ENCODE measurements at regions not wholly inside any gene's neighbourhood (a gene's known extent, or its start where the extent isn't known, plus 50 kb on each side); places are given as distances from the start of the nearest gene placed in this dataset.

DNA sequence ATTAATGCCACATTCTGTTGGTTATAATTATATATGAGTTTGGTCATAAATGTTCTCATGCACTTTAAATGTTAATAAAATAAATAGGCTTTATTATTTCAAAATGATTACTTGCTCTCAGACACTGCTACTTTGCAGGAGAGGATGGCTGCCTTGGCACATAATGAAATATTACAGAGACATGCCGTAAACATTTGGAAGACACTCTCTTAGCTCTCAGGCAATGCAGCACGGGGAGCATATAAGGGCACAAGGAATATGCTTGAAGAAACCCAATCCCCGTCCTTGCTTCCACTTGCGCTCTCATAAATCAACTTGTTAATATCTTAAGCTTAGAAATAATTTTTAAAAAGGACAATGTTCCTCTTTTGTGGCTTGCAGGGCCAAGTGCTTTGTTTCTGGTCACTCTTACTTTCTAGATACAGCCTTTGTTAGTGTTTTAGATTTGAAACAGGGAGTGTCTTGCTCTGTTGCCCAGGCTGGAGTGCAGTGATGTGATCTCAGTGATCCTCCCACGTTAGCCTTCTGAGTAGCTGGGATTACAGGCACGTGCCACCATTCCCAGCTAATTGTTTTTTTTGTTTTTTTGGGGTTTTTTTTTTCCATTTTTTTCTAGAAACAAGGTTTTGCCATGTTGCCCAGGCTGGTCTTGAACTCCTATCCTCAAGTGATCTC, 445.0 kb downstream of the SPRY1 start:
- no peaks in the 10 kb centered on the region for H3K4me1 Mint-ChIP-seq
- peaks cover 0 to 14% (median 3%) of the 10 kb centered on the region in 5 donors for H3K27me3 Mint-ChIP-seq
- no peaks in the 10 kb centered on the region for H3K9me3 ChIP-seq (ENCODE audit: control insufficient read depth in 2 of 3, low read length in 3 of 3)
- H3K4me3 ChIP-seq (ENCODE audit: low read length) = no peak overlapping the region
- H3K9me3 Mint-ChIP-seq = peaks cover 0 to 11% (median 0%) of the 10 kb centered on the region in 11 donors
- H3K36me3 ChIP-seq (ENCODE audit: control insufficient read depth in 2 of 3, insufficient read depth in 3 of 3, low read length in 3 of 3) = no peaks in the 10 kb centered on the region
- CTCF ChIA-PET = no interaction called here
- no peaks in the 10 kb centered on the region for H3K36me3 Mint-ChIP-seq
- ATAC-seq (no peak), DNase-seq (no peak)
- no peaks in the 10 kb centered on the region for H3K4me1 ChIP-seq (ENCODE audit: control insufficient read depth in 2 of 2, insufficient read depth in 2 of 2, low read length in 2 of 2)
- no peaks in the 10 kb centered on the region for H3K27me3 ChIP-seq (ENCODE audit: control insufficient read depth in 2 of 2, insufficient read depth in 2 of 2, low read length in 2 of 2)
- H3K4me3 Mint-ChIP-seq = no peak overlapping the region
- intact Hi-C loops (cut with micrococcal nuclease) = no loop called here
- POLR2A ChIA-PET = no interaction called here
- H3K27ac ChIP-seq (ENCODE audit: low read depth, low read length) = no peak overlapping the region
- no peak overlapping the region for H3K27ac Mint-ChIP-seq

DNA sequence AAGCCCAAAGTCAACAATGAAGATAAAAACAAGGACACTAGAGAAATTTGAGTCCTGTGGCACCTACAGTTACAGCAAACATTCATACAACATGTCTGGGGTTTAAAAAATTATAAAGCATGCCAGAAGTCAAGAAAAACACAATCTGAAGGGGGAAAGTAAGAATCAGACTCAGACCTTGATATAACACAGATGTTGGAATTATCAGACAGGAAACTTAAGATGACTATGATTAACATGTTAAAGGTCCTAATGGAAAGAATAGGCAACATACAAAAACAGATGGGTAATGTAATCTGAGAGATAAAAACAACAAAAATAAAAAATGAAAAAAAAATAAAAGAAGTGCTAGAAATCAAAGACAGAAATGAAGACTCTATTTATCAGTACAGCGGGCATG, 446.5 kb downstream of the SPRY1 start:
- CTCF ChIA-PET = no interaction called here
- POLR2A ChIA-PET = no interaction called here
- no peak for ATAC-seq
- no peak overlapping the region for H3K4me3 Mint-ChIP-seq
- intact Hi-C loops (cut with micrococcal nuclease) = no loop called here
- no peaks in the 10 kb centered on the region for H3K36me3 Mint-ChIP-seq
- H3K27ac Mint-ChIP-seq = no peak overlapping the region
- no peaks in the 10 kb centered on the region for H3K4me1 ChIP-seq (ENCODE audit: control insufficient read depth in 2 of 2, insufficient read depth in 2 of 2, low read length in 2 of 2)
- no peak overlapping the region for H3K27ac ChIP-seq (ENCODE audit: low read depth, low read length)
- no peak for DNase-seq
- no peaks in the 10 kb centered on the region for H3K36me3 ChIP-seq (ENCODE audit: control insufficient read depth in 2 of 3, insufficient read depth in 3 of 3, low read length in 3 of 3)
- peaks cover 0 to 11% (median 0%) of the 10 kb centered on the region in 11 donors for H3K9me3 Mint-ChIP-seq
- no peaks in the 10 kb centered on the region for H3K27me3 ChIP-seq (ENCODE audit: control insufficient read depth in 2 of 2, insufficient read depth in 2 of 2, low read length in 2 of 2)
- H3K4me3 ChIP-seq (ENCODE audit: low read length) = no peak overlapping the region
- no peaks in the 10 kb centered on the region for H3K4me1 Mint-ChIP-seq
- H3K27me3 Mint-ChIP-seq = peaks cover 0 to 14% (median 2%) of the 10 kb centered on the region in 5 donors
- no peaks in the 10 kb centered on the region for H3K9me3 ChIP-seq (ENCODE audit: control insufficient read depth in 2 of 3, low read length in 3 of 3)

GRCh38 chr4:123844374-123844773, 447.8 kb downstream of the SPRY1 start:
- ChIA-PET POLR2A (no interaction called here), CTCF (no interaction called here)
- H3K27me3 Mint-ChIP-seq = peaks cover 0 to 14% (median 2%) of the 10 kb centered on the region in 5 donors
- H3K27ac ChIP-seq (ENCODE audit: low read depth, low read length) = no peak overlapping the region
- peaks cover 0 to 11% (median 0%) of the 10 kb centered on the region in 11 donors for H3K9me3 Mint-ChIP-seq
- no peak overlapping the region for H3K27ac Mint-ChIP-seq
- no peak overlapping the region for H3K4me3 ChIP-seq (ENCODE audit: low read length)
- H3K9me3 ChIP-seq (ENCODE audit: control insufficient read depth in 2 of 3, low read length in 3 of 3) = no peaks in the 10 kb centered on the region
- H3K36me3 ChIP-seq (ENCODE audit: control insufficient read depth in 2 of 3, insufficient read depth in 3 of 3, low read length in 3 of 3) = no peaks in the 10 kb centered on the region
- H3K4me1 ChIP-seq (ENCODE audit: control insufficient read depth in 2 of 2, insufficient read depth in 2 of 2, low read length in 2 of 2) = no peaks in the 10 kb centered on the region
- intact Hi-C loops (cut with micrococcal nuclease) = no loop called here
- no peak for ATAC-seq
- H3K4me1 Mint-ChIP-seq = no peaks in the 10 kb centered on the region
- no peaks in the 10 kb centered on the region for H3K36me3 Mint-ChIP-seq
- DNase-seq = no peak
- no peak overlapping the region for H3K4me3 Mint-ChIP-seq
- H3K27me3 ChIP-seq (ENCODE audit: control insufficient read depth in 2 of 2, insufficient read depth in 2 of 2, low read length in 2 of 2) = no peaks in the 10 kb centered on the region

GRCh38 chr4:123846092-123846491, 449.5 kb downstream of the SPRY1 start:
- POLR2A ChIA-PET = no interaction called here
- H3K4me3 Mint-ChIP-seq = no peak overlapping the region
- CTCF ChIA-PET = no interaction called here

GRCh38 chr4:123846561-123846960, 450.0 kb downstream of the SPRY1 start:
- Mint-ChIP-seq H3K4me1 (no peaks in the 10 kb centered on the region), H3K36me3 (no peaks in the 10 kb centered on the region), H3K27me3 (peaks cover 0 to 14% (median 2%) of the 10 kb centered on the region in 5 donors), H3K9me3 (peaks cover 0 to 11% (median 0%) of the 10 kb centered on the region in 11 donors), H3K4me3 (no peak overlapping the region), H3K27ac (no peak overlapping the region)
- Histone ChIP-seq H3K27ac (ENCODE audit: low read depth, low read length) (no peak overlapping the region), H3K9me3 (ENCODE audit: control insufficient read depth in 2 of 3, low read length in 3 of 3) (no peaks in the 10 kb centered on the region), H3K27me3 (ENCODE audit: control insufficient read depth in 2 of 2, insufficient read depth in 2 of 2, low read length in 2 of 2) (no peaks in the 10 kb centered on the region), H3K36me3 (ENCODE audit: control insufficient read depth in 2 of 3, insufficient read depth in 3 of 3, low read length in 3 of 3) (no peaks in the 10 kb centered on the region), H3K4me3 (ENCODE audit: low read length) (no peak overlapping the region), H3K4me1 (ENCODE audit: control insufficient read depth in 2 of 2, insufficient read depth in 2 of 2, low read length in 2 of 2) (no peaks in the 10 kb centered on the region)
- DNase-seq (no peak), ATAC-seq (no peak)
- intact Hi-C loops (cut with micrococcal nuclease) = no loop called here
- CTCF ChIA-PET = no interaction called here
- POLR2A ChIA-PET = no interaction called here

More at GRCh38 chr4:123846092-123846491, 449.5 kb downstream of the SPRY1 start:
- H3K27ac ChIP-seq (ENCODE audit: low read depth, low read length) = no peak overlapping the region
- Mint-ChIP-seq H3K27me3 (peaks cover 0 to 14% (median 2%) of the 10 kb centered on the region in 5 donors), H3K4me1 (no peaks in the 10 kb centered on the region), H3K9me3 (peaks cover 0 to 11% (median 0%) of the 10 kb centered on the region in 11 donors), H3K27ac (no peak overlapping the region), H3K36me3 (no peaks in the 10 kb centered on the region)
- H3K36me3 ChIP-seq (ENCODE audit: control insufficient read depth in 2 of 3, insufficient read depth in 3 of 3, low read length in 3 of 3) = no peaks in the 10 kb centered on the region
- no peak overlapping the region for H3K4me3 ChIP-seq (ENCODE audit: low read length)
- no peaks in the 10 kb centered on the region for H3K4me1 ChIP-seq (ENCODE audit: control insufficient read depth in 2 of 2, insufficient read depth in 2 of 2, low read length in 2 of 2)
- DNase-seq (no peak), ATAC-seq (no peak)
- H3K27me3 ChIP-seq (ENCODE audit: control insufficient read depth in 2 of 2, insufficient read depth in 2 of 2, low read length in 2 of 2) = no peaks in the 10 kb centered on the region
- no peaks in the 10 kb centered on the region for H3K9me3 ChIP-seq (ENCODE audit: control insufficient read depth in 2 of 3, low read length in 3 of 3)
- intact Hi-C loops (cut with micrococcal nuclease) = no loop called here

- CTCF ChIA-PET = no interaction called here
- H3K36me3 ChIP-seq (ENCODE audit: control insufficient read depth in 2 of 3, insufficient read depth in 3 of 3, low read length in 3 of 3) = no peaks in the 10 kb centered on the region
- POLR2A ChIA-PET = no interaction called here
- no peak for ATAC-seq
- H3K36me3 Mint-ChIP-seq = no peaks in the 10 kb centered on the region
- no peak overlapping the region for H3K4me3 ChIP-seq (ENCODE audit: low read length)
- peaks cover 0 to 6% (median 0%) of the 10 kb centered on the region in 11 donors for H3K9me3 Mint-ChIP-seq
- H3K27me3 ChIP-seq (ENCODE audit: control insufficient read depth in 2 of 2, insufficient read depth in 2 of 2, low read length in 2 of 2) = no peaks in the 10 kb centered on the region
- no peaks in the 10 kb centered on the region for H3K4me1 Mint-ChIP-seq
- H3K4me1 ChIP-seq (ENCODE audit: control insufficient read depth in 2 of 2, insufficient read depth in 2 of 2, low read length in 2 of 2) = no peaks in the 10 kb centered on the region
- no peak overlapping the region for H3K27ac Mint-ChIP-seq
- intact Hi-C loops (cut with micrococcal nuclease) = no loop called here
- no peak for DNase-seq
- peaks cover 0 to 14% (median 0%) of the 10 kb centered on the region in 5 donors for H3K27me3 Mint-ChIP-seq
- no peak overlapping the region for H3K27ac ChIP-seq (ENCODE audit: low read depth, low read length)
- no peak overlapping the region for H3K4me3 Mint-ChIP-seq
- no peaks in the 10 kb centered on the region for H3K9me3 ChIP-seq (ENCODE audit: control insufficient read depth in 2 of 3, low read length in 3 of 3)
Measured at GRCh38 chr4:123848606-123849005, 452.0 kb downstream of the SPRY1 start.

DNA sequence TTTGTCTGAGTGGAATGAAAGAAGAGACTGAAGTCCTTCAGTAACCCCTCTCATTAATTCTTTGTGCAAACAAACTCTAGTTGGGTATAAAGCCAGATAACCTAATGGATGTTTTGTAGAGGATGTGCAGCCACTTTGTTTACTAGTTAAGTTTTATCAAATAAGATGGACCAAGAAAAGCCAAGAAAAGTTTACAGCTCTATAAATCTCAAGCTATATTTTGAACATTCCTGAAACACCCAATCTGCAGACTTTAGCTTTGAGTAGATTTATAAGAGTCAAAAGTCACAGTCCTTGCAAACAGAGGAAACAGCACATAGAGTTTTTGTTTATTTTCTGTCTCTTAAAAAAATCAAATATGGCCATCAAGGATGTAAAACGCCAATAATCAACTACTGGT, 452.9 kb downstream of the SPRY1 start:
- ATAC-seq (no peak), DNase-seq (no peak)
- no peaks in the 10 kb centered on the region for H3K36me3 ChIP-seq (ENCODE audit: control insufficient read depth in 2 of 3, insufficient read depth in 3 of 3, low read length in 3 of 3)
- no peaks in the 10 kb centered on the region for H3K4me1 Mint-ChIP-seq
- H3K27ac Mint-ChIP-seq = no peak overlapping the region
- H3K9me3 Mint-ChIP-seq = peaks cover 0 to 4% (median 0%) of the 10 kb centered on the region in 11 donors
- H3K4me3 Mint-ChIP-seq = no peak overlapping the region
- POLR2A ChIA-PET = no interaction called here
- no peak overlapping the region for H3K27ac ChIP-seq (ENCODE audit: low read depth, low read length)
- intact Hi-C loops (cut with micrococcal nuclease) = no loop called here
- no peaks in the 10 kb centered on the region for H3K27me3 ChIP-seq (ENCODE audit: control insufficient read depth in 2 of 2, insufficient read depth in 2 of 2, low read length in 2 of 2)
- H3K36me3 Mint-ChIP-seq = no peaks in the 10 kb centered on the region
- no peaks in the 10 kb centered on the region for H3K9me3 ChIP-seq (ENCODE audit: control insufficient read depth in 2 of 3, low read length in 3 of 3)
- CTCF ChIA-PET = no interaction called here
- H3K4me3 ChIP-seq (ENCODE audit: low read length) = no peak overlapping the region
- H3K27me3 Mint-ChIP-seq = peaks cover 0 to 6% (median 2%) of the 10 kb centered on the region in 5 donors
- H3K4me1 ChIP-seq (ENCODE audit: control insufficient read depth in 2 of 2, insufficient read depth in 2 of 2, low read length in 2 of 2) = no peaks in the 10 kb centered on the region

Data from naive thymus-derived CD4-positive, alpha-beta T cell (primary cell).